ENCODE measurements at regions not wholly inside any gene's neighbourhood (a gene's known extent, or its start where the extent isn't known, plus 50 kb on each side); places are given as distances from the start of the nearest gene placed in this dataset.

DNA sequence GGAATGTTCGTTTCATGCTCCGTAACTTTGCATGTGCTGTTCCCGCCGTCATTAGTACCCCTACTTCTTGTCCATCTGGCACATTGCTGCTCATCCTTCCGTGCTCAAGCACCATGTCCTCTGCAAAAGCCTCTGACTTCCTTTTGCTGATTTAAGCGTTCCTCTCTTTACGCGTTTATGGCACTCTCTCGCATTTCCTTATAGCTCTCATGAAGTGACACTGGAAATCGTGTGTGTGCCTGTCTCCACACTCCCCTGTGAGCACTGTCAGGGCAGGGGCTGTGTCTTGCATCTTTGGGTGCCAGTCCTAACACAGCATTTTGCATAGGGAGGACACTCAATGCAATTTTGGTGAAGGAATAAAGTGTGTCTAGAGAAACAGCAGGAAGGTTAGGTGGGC, 210.6 kb upstream of the FAT1 start:
- no peak for DNase-seq (ENCODE audit: low read depth)

DNA sequence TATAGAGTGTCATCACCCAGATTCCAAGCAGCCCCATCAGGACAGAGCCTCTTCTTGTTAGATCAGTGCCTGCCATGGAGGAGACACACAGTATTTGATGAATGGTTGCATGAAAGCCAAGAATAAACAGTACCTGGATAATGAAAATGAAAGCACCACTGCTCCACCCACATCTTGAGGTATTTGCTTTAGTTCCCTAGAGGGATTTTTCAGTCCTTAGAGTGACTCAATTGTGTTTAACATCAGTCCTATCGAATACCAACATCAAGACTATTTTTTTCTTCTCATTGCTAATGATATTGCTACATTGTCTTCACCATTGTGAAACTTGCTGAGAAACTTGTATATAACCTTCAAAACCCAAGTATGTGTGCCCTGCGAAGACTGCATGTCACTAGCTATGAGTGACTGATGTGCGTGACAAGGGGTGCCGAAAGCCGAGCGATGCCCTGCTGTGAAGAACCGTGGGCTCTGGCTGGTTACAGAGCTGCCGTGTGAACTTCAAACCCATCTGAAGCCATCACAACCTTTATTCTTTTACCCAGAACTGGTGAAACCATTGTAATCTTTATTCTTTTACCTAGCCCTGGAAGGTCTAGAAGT, 211.3 kb upstream of the FAT1 start:
- DNase-seq (ENCODE audit: low read depth), result no peak

DNA sequence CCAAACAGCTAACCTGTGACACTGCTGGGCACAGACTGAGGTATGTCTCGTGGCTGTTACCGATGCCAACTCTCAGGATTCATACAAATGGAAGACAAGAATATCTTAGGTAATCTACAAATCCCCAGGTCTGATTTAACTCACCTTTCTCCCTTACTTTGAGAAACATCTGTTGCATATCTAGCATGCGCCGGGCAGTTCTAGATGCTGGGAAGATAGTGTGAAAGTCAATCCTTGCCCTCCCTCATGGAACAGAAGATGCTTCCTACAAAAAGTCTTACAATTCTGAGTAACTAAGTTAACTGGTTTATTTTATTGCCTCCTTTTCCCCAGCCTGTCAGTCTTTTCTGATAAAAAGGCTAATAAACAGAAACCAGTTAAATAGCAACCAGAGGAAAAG, 212.2 kb upstream of the FAT1 start:
- DNase-seq (ENCODE audit: low read depth), result no peak

DNA sequence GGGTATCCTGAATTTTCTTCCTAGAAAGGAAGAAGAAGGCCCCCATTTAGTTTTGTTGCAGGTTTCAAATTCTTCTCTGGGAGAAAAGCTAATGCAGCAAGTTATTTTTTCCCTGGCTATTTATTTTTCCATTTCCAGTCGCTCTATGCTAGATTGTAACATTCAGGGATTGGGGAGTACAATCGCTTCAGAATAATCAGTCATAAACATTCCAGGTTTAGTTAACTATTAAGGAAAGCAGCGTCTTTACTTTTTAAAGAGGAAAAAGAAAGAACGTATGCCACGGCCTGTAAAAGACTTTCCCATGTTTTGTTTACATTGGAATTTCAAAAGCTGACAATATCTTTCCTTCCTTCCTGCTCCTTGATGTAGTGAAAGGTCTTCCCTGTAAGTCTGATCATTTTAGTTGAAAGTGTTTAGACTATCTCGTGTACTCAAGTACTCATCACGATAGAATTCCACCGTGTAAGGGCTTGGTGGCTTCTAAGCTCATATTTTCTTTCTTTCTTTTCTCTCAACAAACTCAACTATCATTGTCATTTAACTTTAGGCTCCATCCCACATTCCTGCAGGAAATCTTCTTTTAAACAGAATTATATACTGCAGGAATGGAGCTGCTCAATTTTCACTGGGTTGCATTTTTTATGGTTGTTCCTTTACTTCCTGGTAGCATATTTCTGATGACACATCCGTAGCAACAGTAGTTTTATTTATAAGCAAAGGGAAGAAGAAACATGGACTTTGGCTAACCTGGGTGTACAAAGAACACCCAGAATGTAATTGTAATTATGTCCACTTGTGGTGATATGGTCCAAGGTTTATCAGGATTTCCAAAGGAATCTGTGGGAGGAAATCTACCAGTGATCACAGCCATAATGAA, 213.1 kb upstream of the FAT1 start:
- DNase-seq (ENCODE audit: low read depth), result peak; percentile 76

DNA sequence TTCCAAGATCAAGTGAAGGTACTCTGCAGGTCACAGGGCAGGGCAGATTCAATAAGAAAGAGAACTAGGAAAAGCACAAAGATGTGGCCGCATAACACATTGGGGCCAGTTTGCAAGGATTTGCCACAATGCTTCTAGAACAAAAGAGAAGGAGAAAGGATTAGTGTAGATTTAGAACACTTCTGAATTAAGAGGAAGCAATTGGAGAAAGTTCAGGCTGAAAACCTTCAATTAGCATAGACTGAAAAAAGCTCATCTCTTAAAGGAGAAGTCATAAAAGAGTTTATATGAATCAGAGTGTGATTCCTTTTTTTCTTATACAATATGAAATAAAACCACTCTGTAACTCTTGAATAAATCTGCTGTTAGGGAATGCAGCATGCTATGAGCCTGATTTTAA, 215.6 kb upstream of the FAT1 start:
- DNase-seq (ENCODE audit: low read depth), result no peak

DNA sequence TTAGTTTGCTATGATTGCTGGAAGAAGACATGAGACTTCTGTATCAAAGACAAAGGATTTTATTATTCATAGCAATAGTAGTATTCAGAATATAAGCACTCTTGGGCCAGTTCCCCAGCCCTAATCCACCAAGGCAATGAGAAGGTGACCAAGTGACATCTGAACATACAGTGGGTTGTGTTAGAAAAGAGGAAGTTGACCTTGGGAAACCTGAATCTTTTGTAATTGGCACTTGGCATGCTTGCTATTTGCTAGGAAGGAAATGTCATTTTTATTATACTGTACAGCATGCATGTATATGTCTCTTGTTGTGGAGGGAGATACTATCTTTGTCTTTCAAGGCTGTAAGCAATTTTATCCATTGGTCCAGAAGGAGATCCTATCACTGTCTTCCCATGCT, 216.1 kb upstream of the FAT1 start:
- no peak for DNase-seq (ENCODE audit: low read depth)

DNA sequence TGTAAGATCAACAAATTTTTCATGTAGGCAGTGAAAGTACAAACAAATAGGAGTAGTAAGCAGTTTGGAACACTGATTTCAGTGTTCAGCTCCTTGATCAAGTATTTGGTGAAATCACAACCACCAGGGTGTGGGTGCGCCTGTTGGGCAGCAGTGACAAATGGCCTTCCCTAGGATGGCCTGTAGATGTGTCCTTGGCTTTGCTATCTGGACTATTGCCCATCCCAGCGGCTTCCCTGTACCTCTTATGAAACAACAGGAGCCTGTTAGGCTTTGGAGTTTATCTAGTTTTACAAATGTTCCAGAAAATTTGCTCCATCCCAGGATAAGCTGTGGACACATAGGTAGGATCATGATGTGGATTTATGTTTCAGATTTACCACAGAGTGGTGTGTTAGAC, 216.8 kb upstream of the FAT1 start:
- no peak for DNase-seq (ENCODE audit: low read depth)

DNA sequence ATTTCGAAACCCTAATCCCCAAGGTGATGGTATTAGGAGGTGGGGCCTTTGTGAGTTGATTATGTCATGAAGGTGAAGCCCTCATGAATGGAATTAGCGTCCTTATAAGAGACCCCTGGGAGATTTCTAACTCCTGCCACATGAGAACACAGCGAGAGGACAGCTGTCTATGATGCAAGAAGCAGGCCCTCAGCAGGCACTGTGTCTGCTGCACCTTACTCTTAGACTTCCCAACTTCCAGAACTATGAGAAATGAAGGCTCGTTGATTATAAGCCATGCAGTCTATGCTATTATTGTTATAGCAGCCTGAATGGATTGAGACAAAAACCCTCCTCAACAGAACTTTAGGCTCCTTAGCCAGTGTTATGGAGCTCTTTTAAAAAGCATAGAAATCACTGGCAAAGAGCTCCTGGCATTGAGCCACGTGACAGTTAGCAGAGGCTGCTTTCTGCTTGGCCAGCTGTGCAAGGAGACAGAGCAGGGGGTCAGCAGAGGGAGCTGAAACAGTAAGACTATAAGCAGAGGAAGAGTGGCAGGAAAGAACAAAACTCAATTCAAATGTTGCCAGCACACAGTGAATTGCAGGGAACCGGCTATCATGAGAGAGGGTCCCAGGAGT, 219.2 kb upstream of the FAT1 start:
- no peak for DNase-seq (ENCODE audit: low read depth)

DNA sequence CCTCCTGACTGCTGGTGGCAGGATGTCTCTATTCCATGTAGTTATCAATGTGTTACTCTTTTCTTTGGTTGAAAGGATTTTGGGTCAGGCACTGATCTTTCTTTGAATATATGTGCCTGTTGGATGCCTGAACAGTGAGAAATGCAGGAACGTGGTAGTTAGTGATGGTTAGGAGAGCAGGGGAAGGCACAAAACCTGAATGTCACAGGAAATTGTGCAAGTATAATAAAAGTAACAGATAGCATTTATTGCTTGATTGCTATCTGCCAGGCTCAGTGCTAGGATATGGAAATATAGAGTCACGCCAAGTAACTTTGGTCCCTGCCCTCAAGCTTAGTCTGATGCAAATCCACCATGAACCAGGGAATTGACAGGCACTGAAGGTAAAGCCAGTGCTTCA, 219.8 kb upstream of the FAT1 start:
- DNase-seq (ENCODE audit: low read depth), result no peak

DNA sequence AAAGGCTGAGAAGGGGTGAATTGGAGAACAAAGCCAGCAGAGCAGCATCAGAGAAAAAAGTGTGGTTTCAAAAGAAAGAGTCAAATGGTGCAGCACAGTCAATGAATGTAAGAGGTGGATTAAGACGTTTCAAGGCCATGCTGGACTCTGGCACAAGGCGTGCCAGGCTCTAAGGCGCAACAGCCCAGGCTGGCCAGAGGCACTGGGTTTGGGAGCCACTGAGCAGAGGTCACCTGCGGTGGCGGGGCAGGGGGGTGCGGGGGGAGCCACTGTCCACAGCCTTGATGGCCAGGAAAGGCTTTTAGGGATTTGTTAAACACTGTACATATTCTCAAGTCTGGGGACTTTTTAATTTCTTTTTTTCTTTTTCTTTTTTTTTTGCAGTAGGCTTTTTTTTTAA, 222.5 kb upstream of the FAT1 start:
- DNase-seq (ENCODE audit: low read depth), result no peak

DNA sequence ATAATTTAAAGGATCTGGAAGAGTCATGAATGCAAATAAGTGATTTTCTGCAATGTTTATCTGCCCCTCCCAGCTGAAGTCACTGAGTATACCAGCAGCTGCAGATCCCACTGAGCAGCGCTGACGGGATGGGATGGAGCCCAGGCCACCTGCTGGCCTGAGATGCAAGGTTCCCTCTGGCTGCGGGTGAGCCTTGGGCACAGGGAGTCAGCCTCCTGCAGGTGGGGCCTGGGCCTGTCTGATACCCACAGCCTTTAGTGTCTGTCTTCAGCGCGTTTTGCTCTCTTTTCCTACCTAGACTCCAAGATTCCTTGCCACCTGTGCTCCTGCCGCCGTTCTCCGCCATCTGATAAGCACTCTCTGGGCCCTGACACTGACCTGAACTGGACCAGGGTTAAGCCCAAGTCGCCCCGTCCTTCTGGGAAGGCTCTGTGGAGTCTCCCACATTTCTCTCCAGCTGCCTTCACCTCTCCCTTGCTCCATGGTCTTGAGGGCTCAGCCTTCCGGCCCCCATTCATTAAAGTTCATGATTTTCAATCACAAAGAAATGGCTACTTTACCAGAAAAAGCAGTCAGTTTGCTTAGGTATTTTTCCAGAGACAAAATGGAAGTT, 223.1 kb upstream of the FAT1 start:
- DNase-seq (ENCODE audit: low read depth), result peak; percentile 18

DNA sequence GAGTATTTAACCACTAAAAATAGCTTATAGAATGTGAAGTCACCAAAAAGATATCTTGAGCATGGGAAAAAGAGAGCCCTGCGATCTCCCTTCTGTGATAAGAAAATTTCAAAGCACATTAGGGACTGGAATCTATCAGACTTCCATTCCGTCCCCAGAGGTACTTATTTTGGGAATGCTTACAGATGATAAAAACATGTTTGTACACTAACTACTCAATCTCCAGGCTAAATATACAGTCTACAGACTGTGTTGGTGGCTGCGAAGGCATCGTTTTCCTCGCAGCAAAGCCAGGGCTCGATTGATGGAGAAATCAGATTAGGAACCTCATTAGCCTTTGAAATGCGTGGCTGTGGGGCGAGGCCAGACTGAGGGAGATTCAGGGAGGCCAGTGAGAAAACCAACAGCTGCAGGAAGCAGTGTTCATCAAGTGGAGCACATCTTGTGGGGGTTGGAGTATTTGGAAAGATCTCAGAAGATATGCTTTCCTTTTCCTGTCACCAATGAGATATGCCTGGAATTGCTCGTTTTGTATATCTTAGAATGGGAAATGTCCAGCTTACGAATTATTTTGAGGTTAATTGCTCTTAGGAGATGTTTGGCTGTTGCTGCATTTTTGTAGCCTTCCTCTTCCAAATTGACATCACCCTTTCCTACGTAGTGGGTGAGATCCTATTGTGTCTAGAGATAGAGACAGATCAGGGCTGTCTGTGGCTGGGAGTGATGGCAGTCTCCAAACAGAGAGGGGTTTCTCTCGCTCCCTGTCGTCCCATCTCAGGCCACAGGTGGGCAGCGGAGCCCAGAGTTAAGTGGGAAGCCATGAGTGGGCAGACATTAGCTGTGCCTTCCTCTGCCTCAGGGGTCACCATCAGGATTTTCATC, 224.9 kb upstream of the FAT1 start:
- DNase-seq (ENCODE audit: low read depth), result no peak

DNA sequence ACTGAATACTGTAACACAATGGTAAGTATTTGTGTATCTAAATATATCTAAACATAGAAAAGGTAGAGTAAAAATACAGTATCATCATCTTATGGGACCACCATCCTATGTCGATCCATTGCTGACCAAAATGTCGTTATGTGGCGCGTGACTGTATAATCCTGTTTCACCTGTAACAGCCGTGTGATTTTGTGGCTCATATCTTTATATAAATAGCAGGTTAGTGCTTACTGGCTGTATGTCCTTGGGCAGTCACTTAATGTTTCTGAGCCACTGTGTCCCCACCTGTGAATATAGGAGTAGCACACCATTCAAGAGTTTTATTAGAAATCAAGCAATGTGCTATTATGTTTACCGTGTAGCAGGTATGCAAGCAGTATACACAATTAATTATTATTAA, 226.2 kb upstream of the FAT1 start:
- no peak for DNase-seq (ENCODE audit: low read depth)

DNA sequence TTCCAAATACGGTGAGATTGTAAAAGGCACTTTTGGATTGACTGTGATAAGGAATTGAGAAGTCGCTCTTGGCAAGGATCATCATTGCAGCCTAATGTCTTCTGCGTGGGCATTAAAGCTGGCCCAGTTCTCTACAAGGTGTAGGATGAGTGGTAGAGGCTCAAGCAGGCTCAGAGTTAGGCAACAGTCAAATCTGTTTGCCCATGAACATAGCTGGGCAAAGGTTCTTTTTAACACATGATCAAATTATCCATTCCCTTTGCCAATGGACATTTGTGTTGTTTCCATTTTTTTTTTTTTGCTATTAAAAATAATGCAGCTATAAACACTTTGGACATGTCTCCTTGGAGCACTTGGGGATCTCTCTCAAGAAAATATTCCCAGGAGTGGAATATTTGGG, 229.1 kb upstream of the FAT1 start:
- DNase-seq (ENCODE audit: low read depth), result no peak

DNA sequence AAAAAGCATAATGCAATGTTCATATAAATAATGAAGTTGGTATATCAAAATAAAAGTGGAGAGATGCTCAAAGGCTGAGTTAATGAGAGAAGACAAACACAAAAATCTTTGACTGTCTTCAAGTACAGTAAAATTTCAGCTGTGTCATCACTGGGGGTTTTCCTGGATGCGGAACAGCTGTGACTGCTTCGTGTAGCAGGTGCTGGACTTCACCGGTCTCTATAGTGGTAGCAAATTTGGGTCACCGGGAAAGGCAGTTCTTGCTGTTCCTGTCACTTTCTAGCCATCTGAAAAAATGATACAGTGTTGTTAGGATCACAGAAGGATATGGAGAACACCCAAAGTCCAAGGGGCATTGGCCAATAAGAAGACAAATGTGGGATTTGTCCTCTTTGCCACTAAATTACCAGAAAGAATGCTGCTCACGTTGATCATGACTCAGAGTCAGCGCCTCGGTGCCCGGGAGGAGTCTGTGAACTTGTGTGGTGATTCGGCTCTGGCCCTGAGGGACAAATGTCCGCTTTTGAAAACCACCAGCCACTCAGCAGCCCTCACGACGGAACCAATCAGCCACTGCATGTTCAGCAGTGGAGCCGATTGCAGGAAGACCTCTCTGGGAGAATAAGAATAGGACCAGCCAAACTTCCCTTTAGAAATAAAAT, 230.1 kb upstream of the FAT1 start:
- no peak for DNase-seq (ENCODE audit: low read depth)

DNA sequence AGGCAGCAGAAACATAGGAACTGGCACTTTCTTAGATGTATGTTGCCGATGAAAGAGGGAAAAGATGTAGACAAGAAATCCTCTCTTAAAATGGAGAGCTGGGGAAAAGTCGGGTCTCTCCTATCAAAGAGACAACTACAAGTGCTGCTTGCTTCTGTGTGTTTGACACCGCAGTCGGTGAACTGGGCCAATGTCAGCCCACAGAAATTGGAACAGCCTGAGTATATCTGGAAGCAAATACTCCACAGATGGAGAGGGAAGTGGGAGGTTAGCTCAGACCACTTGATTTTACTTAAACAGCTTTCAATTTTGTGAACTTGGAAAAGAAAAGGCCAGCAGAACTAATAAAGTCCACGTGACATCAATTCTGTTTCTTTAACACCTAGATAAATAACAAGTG, 230.9 kb upstream of the FAT1 start:
- no peak for DNase-seq (ENCODE audit: low read depth)

DNA sequence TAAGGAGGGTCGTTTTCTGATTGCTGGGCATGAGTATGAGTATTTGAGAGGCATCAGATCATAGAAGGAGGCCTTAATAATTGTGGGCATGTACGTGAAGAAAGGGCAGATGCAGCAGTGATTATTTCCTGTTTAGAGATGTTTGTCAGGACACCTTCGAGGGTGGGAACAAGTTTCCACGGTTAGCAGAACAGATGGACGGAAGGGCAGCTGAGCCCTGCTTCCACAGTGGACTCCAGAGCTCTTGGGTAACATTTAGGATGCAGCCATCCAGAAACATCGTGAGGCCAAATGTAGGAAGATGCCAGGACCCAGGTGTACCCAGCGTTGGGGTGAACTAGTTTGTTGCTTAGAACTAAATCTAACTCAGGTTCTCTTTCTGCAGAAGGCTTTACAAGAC, 231.3 kb upstream of the FAT1 start:
- no peak for DNase-seq (ENCODE audit: low read depth)

DNA sequence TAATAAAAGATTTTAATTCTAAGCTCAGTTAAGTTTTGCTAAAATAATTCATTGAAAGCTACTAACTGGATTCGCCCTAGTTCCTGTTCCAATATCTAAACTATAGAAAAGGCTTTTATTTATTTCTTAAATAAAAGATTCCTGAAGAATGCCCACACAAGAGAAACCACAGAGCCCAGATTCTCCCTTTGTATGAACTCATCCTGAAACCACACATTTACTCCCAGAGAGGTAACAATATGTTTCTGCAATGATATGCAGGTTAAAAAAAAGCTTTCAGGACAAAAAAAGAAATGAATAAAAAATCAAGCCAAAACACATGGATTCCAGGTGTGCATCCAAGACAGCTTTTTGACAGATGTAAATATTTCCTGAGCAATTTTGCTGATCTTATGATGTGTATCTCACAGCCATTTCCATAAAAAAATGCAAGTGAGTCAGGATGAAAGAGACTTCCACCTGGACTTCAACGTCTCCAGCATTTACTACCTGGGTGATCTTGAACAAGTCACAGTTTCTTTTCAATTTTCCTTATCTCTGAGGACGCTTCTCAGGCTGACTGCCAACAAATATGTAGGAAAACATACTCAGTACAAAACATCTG, 234.4 kb upstream of the FAT1 start:
- DNase-seq (ENCODE audit: low read depth), result no peak

DNA sequence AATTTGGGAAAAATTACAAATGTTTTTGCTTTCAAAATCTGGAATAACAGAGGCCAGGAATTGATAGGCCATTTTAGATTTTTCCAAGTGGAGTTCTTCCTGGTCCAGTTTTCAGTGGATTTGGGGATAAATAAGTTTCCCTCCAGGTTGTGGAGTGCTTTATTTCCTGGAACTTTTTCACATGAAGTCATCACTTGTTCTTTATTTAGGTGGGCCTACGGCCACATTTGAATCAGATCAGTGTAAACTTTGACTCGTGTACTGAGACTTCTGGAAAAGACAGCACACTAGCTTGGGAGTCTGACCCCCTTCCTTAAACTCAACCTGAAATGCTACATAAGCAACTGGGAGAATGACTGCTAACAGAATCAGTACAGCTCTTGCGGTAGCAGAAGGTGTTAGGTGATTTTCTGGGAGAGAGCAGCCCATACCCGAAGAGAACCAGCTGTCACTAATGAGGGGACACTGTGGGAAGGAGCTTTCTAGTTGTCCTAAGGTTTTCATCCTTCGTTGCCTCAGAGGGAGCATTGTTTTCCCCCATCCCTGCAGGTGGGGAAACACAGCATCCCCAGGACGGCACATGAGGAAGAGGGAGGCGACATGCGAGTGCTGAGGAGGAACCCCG, 235.2 kb upstream of the FAT1 start:
- DNase-seq (ENCODE audit: low read depth), result no peak

DNA sequence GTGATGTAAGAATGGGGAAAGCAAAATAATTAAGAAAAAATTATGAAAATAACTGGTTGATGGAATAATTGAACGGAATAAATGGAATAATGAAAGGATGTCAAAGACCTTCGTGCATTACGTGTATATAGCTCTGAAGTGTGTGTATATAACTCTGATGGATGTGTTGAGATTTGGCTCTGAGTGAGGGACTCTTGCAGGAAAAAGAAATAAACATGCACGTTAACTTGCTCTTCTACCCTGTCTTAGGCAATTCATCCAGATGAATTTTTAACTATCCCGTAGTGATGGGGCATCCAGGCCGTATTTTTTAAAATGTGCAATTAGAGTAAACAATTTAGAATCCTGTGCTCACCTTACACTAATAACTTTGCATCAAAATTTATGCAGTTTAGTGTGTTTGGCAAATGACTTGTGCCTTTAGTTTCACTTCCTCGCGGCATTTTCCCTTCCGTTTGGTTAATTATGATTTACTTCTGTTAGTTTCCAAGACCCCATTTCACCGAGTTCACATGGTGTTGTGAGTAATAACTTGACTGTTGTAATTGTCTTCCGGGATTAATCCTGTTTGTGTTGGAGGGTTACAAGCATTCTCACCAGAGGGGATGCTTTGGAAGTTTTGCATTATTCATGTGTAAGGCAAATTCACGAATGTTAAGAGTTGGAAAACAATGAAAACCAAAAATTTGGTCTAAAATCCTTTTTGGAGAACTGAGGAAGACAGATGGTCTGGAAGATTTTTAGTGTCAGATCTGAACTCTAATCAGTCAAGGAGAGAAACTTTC, 256.5 kb upstream of the FAT1 start:
- DNase-seq (ENCODE audit: low read depth), result no peak
